Right cardiac atrium (tissue), 5 donors: ENCODE measurements at regions not wholly inside any gene's neighbourhood (a gene's known extent, or its start where the extent isn't known, plus 50 kb on each side); places are given as distances from the start of the nearest gene placed in this dataset.

Source experiments
- ATAC-seq, 2 donors: fragments of 200-7000 bp; cut with Tn5 transposase; one replicate each; pipeline versions ENCODE4 v1.8.0 to v1.9.1; 2020; ENCODE audit warnings: moderate library complexity in 2 of 2, mild to moderate bottlenecking in 1 of 2
- DNase-seq, 3 donors: peaks; one replicate each; pipeline ENCODE4 v3.0.0-alpha.2; 2020
- H3K27ac ChIP-seq: one replicate; pipeline ENCODE4 v1.5.1; 2013; ENCODE audit warnings: mild to moderate bottlenecking, low read length, control low read depth, moderate library complexity
- H3K27me3 ChIP-seq: one replicate; pipeline ENCODE4 v1.6.1; 2013; ENCODE audit not compliant: control insufficient read depth, insufficient read depth
- H3K4me1 ChIP-seq: one replicate; pipeline ENCODE4 v1.6.1; 2013; ENCODE audit warnings: low read length; ENCODE audit not compliant: control insufficient read depth, insufficient read depth
- H3K4me3 ChIP-seq: one replicate; pipeline ENCODE4 v1.5.1; 2013; ENCODE audit warnings: low read length, control low read depth
- H3K9me3 ChIP-seq: one replicate; pipeline ENCODE4 v1.6.1; 2013; ENCODE audit warnings: low read length; ENCODE audit not compliant: control insufficient read depth
- WGBS: extraction: QIAGEN DNeasy Blood & Tissue Kit; methylation state at CpG from one replicate; pipeline ENCODE4 v1.1.7; 2013; 5-methylcytosine and 5-hydroxymethylcytosine counted together
- intact Hi-C, 4 donors: fragments of 100-400 bp; cut with DNase I; formaldehyde crosslinking; loops; one replicate each; pipeline versions ENCODE4 v1.11.0 to v1.14.0; 2022 to 2023
- donor health status: healthy with polysubstance abuse.
- donor health status: DM: no; HTN: yes; CAD: no.
- donor health status: DM: no; HTN: no; CAD: no.
- donor health status: DM: no; HTN: yes; CAD: no; lungs with severe emphysema.
- donor health status: DM: yes; HTN: yes; CAD: no.

DNA sequence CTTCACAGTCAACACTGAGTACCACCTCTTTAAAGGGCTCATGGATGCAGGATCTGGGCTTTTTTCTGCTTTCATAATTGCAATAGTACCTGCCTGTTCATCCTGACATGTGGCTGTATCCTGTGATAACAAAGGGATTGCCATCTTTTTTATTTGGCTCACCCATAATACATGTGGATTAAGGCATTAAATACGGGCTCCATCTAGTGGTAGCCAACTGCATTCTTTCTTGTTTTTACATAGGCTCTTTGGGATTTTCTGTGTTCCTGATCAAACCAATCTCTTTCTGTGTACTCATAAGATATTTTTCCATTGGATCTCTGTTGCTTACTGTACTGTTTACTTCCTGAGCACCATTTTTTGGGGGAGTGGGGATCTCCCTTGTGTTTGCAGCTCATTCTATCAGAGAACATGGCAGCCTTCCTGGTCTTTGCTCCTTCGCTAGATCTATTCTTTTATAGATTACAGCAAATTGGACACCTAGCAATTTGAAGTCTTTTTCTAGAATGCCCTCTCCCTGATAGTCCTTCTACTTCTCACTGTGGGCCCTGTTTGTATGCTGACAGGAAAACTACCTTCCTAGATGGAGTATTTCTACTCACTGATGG, 723.4 kb upstream of the MDGA2 start:
- no peak overlapping the region for H3K27ac ChIP-seq
- H3K9me3 ChIP-seq: no peaks in the 10 kb centered on the region
- no peaks in the 10 kb centered on the region for H3K4me1 ChIP-seq
- WGBS: 55% methylated on average over 2 of the region's 2 CpGs
- ATAC-seq (no peak), DNase-seq (no peak)
- H3K4me3 ChIP-seq: no peak overlapping the region
- no peaks in the 10 kb centered on the region for H3K27me3 ChIP-seq
- intact Hi-C loops: no loop called here

DNA sequence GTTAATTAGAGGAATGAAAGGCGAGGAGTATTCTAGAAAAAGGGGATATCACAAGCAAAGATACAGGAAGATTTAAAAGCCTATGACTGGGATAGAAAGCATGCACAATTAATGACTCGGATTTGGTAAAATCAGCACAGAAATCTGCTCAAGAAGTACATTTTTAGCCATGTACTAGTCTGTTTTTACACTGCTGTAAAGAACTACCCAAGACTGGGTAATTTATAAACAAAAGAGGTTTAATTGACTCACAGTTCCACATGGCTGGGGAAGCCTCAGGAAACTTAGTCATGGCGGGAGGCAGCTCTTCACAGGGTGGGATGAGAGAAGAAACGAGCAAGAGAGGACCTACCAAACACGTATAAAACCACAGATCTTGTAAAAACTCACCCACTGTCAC, 716.3 kb upstream of the MDGA2 start:
- H3K9me3 ChIP-seq: no peaks in the 10 kb centered on the region
- ATAC-seq: no peak
- intact Hi-C loops: no loop called here
- no peak overlapping the region for H3K4me3 ChIP-seq
- H3K27ac ChIP-seq: no peak overlapping the region
- H3K27me3 ChIP-seq: no peaks in the 10 kb centered on the region
- WGBS: 67% methylated on average over 5 of the region's 5 CpGs
- no peak for DNase-seq
- no peaks in the 10 kb centered on the region for H3K4me1 ChIP-seq

- Histone ChIP-seq H3K27ac (no peak overlapping the region), H3K27me3 (no peaks in the 10 kb centered on the region), H3K9me3 (no peaks in the 10 kb centered on the region), H3K4me1 (no peaks in the 10 kb centered on the region), H3K4me3 (no peak overlapping the region)
- WGBS: 46% methylated on average over 2 of the region's 2 CpGs
- DNase-seq: no peak
- intact Hi-C loops: no loop called here
- no peak for ATAC-seq
These were observed 714.9 kb upstream of the MDGA2 start for GRCh38 chr14:48390346-48390745.

DNA sequence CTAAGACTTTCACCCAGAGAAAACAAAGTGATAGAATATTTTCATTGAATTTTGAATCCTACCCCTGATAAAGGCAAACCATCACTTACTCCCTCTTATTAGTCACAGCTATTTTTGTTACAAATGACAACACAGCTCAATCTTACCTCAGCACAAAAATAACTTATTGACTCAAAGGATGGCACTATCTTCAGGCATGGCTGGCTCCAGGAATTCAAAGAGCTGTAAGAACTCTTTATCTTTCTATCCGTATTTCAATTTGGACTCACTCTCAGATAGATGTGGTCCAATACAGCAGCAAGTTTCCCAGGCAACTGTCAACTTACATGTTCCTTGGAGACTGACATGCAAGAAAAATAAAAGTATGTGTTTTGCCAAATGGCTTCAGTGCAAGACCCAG, 709.4 kb upstream of the MDGA2 start:
- 23% methylated on average over 1 of the region's 1 CpG for WGBS
- Histone ChIP-seq H3K27me3 (no peaks in the 10 kb centered on the region), H3K4me3 (no peak overlapping the region), H3K9me3 (no peaks in the 10 kb centered on the region), H3K4me1 (no peaks in the 10 kb centered on the region), H3K27ac (no peak overlapping the region)
- ATAC-seq (no peak), DNase-seq (no peak)
- intact Hi-C loops: no loop called here

DNA sequence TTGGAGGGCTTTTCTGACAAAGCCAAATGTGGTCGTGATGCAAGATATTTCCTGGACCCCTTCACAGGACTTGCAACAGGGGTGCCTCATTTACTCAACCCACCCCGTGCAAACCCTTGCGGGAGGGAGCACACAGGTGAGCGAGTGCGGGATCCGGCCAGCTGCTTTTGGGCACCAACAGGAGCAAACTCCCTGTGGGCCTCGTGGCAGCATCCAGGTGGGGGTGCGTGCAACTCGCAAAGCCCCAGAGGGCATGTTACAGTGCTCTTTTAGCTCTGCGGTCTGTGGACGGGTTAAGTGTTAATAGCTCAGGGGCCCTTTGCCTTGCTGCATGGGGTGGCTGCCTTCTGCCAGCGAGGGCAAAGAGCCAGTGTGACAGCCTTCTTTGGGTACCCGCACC, 707.6 kb upstream of the MDGA2 start:
- H3K4me1 ChIP-seq: no peaks in the 10 kb centered on the region
- H3K27ac ChIP-seq: no peak overlapping the region
- H3K4me3 ChIP-seq: no peak overlapping the region
- DNase-seq (no peak), ATAC-seq (no peak)
- intact Hi-C loops: no loop called here
- 91% methylated on average over 13 of the region's 13 CpGs for WGBS
- no peaks in the 10 kb centered on the region for H3K27me3 ChIP-seq
- no peaks in the 10 kb centered on the region for H3K9me3 ChIP-seq

- DNase-seq (no peak), ATAC-seq (no peak)
- intact Hi-C loops: no loop called here
- H3K9me3 ChIP-seq: no peaks in the 10 kb centered on the region
- no peaks in the 10 kb centered on the region for H3K27me3 ChIP-seq
- no peaks in the 10 kb centered on the region for H3K4me1 ChIP-seq
- H3K4me3 ChIP-seq: no peak overlapping the region
- H3K27ac ChIP-seq: no peak overlapping the region
- 81% methylated on average over 1 of the region's 1 CpG for WGBS
These were observed 703.1 kb upstream of the MDGA2 start for GRCh38 chr14:48378541-48378940.

- intact Hi-C loops: no loop called here
- H3K27me3 ChIP-seq: no peaks in the 10 kb centered on the region
- 8% methylated on average over 3 of the region's 3 CpGs for WGBS
These were observed 698.6 kb upstream of the MDGA2 start for GRCh38 chr14:48373981-48374380.

DNA sequence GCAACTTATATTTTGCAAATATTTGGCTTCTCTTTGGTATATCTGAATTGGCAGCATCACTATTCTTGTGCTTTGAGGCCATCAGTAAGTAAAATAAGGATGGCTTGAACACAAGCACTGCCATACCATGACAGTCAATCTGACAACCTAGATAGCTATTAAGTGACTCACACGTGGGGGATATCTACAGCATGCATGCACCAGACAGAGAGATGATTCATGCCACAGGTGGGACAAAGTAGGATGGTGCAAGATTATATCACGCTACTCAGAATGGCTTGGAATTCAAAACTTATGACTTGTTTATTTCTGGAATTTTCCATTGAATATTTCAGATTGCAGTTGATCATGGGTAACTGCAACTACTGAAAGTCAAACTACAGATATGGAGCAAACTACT, 675.6 kb upstream of the MDGA2 start:
- Histone ChIP-seq H3K27ac (no peak overlapping the region), H3K4me3 (no peak overlapping the region), H3K9me3 (no peaks in the 10 kb centered on the region), H3K27me3 (no peaks in the 10 kb centered on the region), H3K4me1 (no peaks in the 10 kb centered on the region)
- 35% methylated on average over 2 of the region's 2 CpGs for WGBS
- no peak for DNase-seq
- intact Hi-C loops: no loop called here
- ATAC-seq: no peak

More at GRCh38 chr14:48373981-48374380, 698.6 kb upstream of the MDGA2 start:
- DNase-seq: no peak
- Histone ChIP-seq H3K4me3 (no peak overlapping the region), H3K4me1 (no peaks in the 10 kb centered on the region), H3K27ac (no peak overlapping the region), H3K9me3 (no peaks in the 10 kb centered on the region)
- ATAC-seq: no peak

DNA sequence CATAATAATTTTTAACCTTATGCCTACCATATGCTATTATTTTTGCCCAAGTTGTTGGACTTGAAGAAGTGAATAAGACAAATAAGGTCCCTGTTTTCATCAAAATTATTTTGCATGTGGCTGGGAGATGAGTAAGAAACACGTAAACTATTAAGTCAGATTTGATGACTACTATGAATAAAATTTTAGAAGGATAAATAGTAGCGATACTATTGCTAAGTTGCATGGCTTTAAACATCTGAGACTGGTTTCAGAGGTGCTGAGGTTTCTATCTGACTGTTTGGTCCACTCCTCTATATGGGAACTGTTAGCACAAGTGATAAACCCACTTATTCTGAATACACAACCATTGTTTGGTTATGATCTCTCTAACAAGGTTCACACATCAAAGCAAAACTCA, 674.3 kb upstream of the MDGA2 start:
- 81% methylated on average over 2 of the region's 2 CpGs for WGBS
- intact Hi-C loops: no loop called here
- ATAC-seq (no peak), DNase-seq (no peak)
- Histone ChIP-seq H3K4me1 (no peaks in the 10 kb centered on the region), H3K27ac (no peak overlapping the region), H3K9me3 (no peaks in the 10 kb centered on the region), H3K4me3 (no peak overlapping the region), H3K27me3 (no peaks in the 10 kb centered on the region)

DNA sequence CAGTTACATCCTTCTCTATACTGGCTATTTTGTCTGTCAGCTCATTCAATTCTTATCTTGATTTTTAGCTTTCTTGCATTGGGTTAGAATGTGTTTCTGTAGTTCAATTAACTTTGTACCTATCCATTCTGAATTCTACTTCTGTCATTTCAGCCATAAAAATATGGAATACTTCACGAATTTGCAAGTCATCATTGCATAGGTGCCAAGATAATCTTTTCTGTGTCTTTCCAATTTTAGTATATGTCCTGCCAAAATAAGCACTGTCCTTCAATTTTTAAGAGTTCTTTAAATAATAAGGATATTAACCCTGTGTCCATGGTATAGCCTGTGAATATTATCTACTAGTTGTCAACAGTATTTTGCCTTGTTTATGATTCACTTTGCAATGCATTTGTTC, 665.7 kb upstream of the MDGA2 start:
- no peak for DNase-seq
- H3K4me3 ChIP-seq: no peak overlapping the region
- H3K27me3 ChIP-seq: no peaks in the 10 kb centered on the region
- H3K27ac ChIP-seq: no peak overlapping the region
- no peaks in the 10 kb centered on the region for H3K4me1 ChIP-seq
- 39% methylated on average over 1 of the region's 1 CpG for WGBS
- H3K9me3 ChIP-seq: no peaks in the 10 kb centered on the region
- intact Hi-C loops: no loop called here
- no peak for ATAC-seq

DNA sequence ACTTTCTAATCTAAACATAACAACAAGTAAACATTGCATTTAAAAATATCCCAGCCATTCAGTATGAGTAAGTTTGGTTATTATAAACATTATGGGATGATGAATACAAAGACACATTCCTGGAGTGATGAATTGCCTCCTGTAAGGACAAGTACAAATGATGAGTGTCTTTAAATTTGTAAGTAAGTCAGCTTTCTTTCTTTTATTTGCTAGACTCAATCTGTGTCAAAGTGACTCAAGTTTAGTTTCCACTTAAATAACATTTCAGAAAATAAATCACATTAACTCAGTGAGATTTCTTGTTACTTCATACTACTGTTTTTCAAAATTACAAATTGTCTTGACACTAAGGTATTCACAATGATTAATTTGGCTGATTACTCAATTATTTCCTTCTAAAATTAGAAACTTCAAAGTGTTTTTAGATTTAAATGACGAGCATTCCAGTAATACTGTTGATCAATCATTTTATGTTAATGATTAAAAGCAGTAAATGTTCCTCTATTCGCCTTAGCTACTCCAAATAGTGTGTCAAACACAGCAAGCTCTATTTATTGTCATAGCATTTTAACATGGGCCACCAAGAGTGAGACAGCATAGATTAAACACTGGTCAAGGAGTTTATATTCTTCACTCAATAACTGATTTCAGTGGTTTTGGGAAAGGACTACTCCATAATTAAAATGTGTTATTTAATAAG, 658.0 kb upstream of the MDGA2 start:
- 51% methylated on average over 2 of the region's 2 CpGs for WGBS
- intact Hi-C loops: no loop called here
- Histone ChIP-seq H3K27ac (no peak overlapping the region), H3K9me3 (no peaks in the 10 kb centered on the region), H3K27me3 (no peaks in the 10 kb centered on the region), H3K4me1 (no peaks in the 10 kb centered on the region), H3K4me3 (no peak overlapping the region)
- ATAC-seq (no peak), DNase-seq (no peak)

DNA sequence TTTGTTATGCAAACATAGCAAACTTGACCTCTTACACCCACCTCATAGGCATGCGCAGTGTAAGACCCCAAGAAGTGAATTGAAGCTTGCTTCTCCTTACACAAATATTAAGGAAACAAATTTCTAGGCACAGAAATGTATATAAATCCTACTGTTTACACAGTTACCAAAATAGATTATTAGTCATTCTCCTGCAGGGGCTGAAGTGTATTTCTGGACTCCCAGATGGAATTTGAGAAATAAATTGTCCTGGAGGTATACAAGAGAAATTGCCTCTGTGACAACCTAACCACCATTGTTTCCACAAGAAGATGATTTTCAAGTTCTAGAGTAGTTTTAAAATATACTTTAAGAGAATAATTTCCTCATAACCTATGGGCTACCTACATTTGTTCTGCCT, 656.0 kb upstream of the MDGA2 start:
- no peaks in the 10 kb centered on the region for H3K9me3 ChIP-seq
- ATAC-seq: no peak
- DNase-seq: no peak
- H3K4me3 ChIP-seq: no peak overlapping the region
- no peaks in the 10 kb centered on the region for H3K4me1 ChIP-seq
- H3K27ac ChIP-seq: no peak overlapping the region
- no peaks in the 10 kb centered on the region for H3K27me3 ChIP-seq
- intact Hi-C loops: no loop called here
- WGBS: 89% methylated on average over 1 of the region's 1 CpG
